Activated CD4-positive, alpha-beta T cell treated with anti-CD3 and anti-CD28 coated beads, Interleukin-2, Interleukin-6, amounts not matched to agents 100 ng/mL and 50 ng/mL, durations not matched to agents 16 hours and 8 hours (primary cell): ENCODE measurements at regions not wholly inside any gene's neighbourhood (a gene's known extent, or its start where the extent isn't known, plus 50 kb on each side); places are given as distances from the start of the nearest gene placed in this dataset.
"Not testable (repeated sequence)": the region's sequence is repeated elsewhere in the genome, so short reads cannot be mapped to it uniquely, and the experiment has no call there.

Experiments
- DNase-seq: peaks from one replicate; pipeline ENCODE4 v3.0.0-alpha.2; 2020

DNA sequence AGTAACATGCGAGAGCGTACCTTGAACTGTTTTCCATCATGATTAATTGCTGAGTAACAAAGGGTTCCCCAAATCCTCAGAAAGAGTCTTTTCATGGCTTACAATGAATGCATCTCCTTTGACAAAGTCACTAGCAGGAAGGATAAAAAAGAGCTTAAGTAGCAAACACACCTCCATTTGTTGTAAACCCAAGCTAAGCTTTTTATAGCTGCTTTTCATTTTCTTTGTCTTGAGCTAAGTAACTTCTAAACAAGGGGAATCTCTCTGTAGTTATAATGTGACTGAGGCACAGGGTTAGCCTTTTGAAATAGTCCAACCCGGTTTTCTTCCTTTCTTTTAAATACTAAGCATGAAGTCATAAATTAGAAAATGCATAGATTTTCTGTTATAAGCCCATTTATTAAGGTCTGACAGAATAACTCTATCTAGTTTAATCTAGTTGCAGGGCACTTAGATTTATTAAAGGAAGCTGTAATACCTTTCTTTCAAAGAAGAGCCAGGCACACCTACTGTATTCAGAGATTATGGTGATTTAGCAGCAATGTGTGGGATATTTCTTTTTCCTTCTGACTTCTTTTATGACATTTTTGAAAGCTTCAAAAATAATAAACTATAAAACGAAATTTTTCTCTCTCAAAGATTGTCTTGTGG, 226.9 kb upstream of the SMIM31 start:
- DNase-seq, result no peak

DNA sequence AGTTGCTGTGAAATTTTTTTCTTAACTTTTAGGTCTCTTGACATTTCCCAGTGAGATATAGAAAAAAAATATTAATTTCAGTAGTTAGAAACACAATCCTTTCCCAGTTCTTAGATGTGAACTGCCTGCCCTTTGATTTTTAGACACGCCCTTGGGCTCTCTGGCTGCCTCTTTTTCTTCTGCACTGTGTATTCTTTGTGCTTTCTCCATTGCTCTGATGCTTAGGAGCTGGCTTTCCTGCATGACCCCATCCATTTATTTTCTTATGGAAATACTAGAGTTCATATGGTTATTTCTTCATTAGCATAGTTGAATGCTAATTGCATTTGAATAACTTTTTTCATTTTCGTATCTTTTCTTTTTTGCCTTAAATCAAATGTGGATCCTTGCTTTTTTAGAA, 224.9 kb upstream of the SMIM31 start:
- no peak for DNase-seq

DNA sequence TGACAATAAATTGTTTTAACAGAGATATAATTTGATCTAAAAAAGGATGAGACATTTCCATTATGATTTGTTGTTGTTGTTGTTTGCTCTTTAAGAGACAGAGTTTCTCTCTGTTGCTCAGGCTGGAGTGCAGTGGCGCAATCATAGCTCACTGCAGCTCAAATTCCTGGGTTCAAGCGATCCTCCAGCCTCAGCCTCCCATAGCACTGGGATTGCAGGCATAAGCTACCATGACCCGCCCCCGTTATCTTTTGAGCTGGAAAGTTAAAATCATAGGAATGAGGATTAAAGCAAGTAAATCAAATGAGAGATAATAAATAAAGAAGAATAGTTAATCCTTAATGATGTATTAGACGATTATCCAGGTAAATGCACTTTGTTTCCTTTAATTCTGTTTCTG, 224.4 kb upstream of the SMIM31 start:
- DNase-seq, result no peak

DNA sequence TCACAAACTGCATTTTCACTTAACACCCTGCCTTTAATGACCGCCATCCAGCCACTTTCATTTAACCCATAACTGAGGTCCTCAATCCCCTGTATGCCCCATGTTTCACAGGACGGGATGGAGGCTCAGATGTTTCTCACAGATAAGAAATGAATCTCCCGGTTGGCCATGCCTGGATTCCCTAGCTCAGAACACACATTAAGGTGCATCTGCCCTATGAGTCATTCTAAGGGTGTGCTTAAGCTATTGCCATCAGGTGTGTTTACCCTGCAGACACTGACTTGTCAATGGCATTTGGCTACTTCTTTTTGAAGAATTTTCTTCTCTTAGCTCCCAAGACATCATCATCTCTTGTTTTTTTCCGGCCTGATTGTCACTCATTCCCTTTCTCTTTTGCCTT, 222.6 kb upstream of the SMIM31 start:
- no peak for DNase-seq

DNA sequence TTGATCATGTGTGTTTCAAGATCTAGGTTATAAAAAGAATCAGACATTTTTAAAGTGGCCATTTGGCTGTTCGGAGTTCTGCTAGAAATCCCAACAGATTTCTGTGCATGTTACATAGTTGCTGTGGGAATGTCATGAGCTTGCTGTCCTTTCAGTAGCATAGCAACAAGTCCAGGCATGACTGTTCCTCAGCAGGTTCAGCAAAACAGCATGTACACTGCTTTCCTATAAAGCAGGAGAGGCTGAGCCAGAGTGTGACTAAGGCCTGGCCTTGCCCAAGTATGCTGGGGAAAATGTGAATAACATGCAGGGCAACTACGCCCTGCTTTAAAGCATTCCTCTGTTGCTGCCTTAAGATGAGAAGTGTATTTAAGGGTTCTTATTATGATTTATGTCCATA, 217.1 kb upstream of the SMIM31 start:
- no peak for DNase-seq

DNA sequence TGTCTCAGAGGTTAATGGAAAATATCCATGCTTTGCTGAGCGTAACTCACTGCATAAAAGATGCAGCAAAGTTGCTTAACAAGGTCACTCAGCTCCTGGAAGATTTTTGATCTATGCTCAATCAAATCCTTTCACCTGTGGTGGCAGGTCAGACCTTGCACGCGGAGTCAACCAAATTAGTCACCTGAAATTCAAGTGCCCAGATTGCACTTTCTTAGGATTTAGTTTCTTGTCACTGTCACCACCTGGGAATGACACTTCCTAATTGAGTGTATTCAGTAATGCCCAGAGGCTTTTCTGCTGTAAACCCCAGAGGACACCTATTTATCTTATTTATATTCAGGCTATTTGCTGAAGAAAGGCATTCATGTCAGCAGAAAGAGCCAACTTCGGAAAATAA, 215.8 kb upstream of the SMIM31 start:
- DNase-seq, result no peak

DNA sequence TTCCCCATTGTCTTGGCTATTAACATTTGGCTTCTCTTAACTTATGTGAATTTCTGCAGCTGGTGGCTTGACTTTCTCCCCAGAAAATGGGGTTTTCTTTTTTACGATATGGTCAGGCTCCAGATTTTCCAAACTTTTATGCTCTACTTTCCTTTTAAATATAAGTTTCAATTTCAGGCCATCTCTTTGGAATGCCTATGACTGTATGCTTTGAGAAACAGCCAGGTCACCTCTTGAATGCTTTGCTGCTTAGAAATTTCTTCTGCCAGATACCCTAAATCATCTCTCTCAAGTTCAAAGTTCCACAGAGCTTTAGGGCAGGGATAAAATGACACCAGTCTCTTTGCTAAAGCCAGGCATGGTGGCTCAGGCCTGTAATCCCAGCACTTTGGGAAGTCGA, 212.9 kb upstream of the SMIM31 start:
- DNase-seq, result no peak

DNA sequence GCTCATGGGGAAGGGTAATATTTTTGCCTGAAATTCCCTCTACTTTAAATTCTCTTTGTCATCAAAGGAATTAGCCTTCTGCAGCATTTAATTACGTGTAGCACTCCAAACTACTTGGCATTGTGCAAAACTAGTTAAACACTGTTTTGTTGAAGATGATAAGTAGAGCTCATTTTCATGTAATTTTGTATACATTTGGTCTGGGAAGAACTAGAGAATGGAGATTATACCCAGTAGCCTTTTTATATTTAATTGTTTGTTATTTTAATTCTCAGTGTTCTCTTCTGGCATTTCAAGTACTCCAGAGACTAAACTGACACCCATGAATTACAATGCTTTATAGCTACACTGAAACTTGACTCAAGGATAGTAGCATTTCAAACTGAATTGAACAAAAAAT, 211.5 kb upstream of the SMIM31 start:
- DNase-seq, result no peak

DNA sequence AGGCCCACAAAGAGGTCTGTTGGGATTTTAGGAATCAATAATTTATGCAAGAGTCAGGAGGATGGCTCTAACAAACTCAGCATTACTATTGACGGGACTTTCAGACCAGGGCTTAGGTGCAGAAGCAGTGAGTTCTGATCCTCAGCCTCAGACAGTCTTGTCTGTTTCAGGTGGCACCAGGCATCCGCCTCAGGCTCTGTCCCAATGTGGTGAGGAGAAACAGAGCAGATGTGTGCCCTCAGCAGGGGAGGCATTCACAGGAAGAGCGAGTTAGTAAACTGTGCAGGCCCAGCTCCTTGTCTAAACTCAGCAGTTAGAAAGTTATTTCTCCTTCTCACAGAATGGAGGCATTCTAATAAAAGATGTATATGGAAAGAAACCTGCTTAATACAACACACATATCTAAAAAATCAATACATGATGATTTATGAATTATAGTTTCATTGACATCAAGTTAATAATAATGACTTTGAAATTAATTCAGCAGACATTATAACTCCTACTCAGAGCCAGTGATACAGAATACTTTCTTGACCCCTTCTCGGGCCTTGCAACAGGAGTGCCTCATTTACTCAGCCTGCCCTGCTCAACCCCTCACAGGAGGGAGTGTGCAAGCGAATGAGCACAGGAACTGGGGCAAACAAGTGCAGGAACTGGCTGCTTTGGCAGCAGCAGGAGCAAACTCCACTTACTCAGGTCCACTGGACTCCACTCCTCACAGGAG, 202.8 kb upstream of the SMIM31 start:
- no peak for DNase-seq

DNA sequence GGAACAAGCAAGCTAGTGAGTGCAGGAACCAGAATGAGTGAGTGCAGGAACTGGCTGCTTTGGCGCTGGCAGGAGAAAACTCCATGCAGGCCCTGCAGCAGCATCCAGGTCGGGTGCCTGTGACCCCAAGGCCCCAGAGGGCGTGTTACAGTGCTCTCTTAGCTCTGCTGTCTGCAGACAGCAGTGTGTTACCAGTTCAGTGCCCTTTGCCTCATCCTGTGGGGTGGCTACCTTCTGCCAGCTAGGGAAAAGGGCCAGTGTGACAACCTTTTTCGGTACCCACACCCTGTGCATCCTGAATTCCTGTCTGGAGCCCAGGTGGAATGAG, 202.3 kb upstream of the SMIM31 start:
- no peak for DNase-seq

DNA sequence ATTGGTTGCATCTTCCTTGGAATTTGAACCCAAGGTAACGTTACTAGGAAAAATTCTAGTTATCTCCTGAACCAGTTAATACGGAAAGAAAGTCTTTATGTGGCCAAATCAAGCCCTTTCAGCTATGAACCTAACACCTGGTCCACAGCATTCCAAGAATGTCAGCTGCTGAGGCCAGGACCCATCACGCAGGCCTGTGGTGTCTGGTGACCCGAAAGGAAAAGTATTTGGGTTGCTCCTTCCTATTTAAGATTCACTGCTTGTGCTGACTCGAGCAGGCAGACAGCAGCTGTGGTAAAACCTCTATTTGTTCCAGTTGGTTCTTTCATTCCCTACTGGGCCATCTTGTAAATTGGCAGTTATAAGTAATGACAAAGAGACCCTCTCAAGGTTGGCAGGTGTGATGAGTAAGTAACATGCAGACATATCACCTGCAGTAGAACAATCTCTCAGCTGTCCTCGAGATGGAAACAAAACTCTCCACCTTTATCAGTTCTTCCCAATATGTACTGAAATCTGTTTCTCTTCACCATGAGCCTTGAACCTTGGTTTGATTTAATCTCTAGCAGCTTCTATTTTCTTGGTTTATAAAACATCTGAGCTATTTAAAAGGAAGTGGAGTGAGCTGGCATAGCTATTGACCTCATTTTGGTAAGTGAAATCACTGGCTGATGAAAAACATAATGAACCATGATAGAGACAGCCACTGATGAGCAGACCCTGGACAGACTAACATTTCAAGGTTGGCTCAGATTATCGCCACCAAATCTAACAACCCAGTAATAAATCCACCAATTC, 182.1 kb upstream of the SMIM31 start:
- DNase-seq, result no peak

DNA sequence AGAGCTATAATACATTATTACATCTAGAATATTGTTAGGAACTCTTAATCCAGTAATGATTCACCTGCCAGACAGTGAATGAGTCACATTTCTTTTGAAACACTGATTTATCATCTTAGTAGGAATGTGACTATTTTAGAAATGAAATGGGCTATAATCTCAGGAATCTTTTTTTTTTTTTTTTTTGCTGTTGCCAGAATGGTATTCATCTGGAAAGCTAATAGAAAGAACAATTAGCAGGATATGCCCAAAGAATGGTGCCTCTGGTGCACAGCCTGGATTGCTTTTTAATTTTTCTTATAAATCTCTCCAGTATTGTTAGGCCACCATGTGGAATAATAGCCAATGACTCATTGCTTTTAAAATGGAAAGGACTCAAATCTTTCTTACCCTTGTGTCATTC, 181.1 kb upstream of the SMIM31 start:
- DNase-seq, result no peak

DNA sequence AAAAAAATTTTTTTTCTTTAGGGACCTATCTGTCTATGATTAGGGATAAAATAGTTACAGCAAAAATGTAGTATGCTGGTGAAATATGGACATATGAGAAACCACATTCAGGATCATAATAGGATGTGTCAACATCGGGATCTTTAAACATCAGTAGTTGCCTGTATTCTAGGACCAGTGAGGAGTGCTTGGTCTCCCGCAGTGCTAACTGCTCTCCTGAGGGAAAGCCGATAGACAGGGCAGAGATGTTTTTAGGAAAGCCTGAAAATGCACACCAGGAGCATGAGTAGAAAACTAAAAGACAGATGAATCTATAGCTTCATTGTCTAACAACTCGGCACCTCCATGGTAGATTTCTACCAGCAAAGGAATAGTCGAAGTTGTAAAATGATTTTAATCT, 178.1 kb upstream of the SMIM31 start:
- no peak for DNase-seq

DNA sequence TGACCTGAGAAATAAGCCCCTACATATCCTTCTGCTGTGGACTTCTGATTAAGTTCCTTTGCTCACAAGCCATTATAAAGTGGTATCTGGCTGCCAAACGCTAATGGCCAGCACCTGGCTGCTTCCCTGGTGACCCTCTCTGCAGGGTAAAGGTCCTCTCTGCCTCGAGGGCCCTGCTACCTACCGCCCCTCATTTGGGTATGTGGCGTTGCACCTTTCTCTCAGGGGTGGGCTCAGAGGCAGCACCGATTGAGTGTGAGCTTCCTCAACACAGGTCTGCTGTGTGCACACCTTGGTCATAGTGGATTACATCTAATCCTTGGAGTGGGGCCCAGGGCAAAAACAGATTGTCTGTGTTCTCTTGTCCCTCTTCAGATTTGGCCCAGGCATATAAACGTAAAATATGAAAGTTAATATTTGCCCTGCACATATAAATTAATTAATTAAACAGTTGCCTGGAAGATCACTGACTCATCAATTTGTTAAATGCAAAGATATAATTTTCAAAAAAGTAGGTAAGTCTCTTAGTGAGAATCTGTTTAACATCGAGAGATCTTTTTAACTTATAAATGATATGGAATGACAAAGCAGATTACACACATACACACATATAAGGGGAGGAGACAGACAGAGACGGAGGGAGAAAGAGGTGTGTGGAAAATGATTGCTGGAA, 174.5 kb upstream of the SMIM31 start:
- DNase-seq, result no peak

DNA sequence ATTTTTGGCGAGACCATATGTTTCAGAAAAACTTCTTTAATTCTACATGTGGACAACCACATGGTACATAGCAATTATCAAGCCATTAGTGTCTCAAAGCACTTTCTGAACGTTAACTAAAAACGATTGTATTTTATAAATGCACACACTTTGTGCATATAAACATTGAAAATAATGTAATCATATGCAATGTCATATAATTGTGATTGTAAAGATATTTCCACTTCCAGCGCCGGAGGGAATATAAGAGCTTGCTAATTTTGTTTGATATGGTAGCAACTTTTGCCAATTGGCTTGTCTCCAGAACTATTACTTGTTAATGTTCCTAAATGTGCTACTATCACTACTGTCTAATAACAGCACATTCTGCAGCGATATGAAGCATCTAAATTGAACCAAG, 162.3 kb upstream of the SMIM31 start:
- no peak for DNase-seq

DNA sequence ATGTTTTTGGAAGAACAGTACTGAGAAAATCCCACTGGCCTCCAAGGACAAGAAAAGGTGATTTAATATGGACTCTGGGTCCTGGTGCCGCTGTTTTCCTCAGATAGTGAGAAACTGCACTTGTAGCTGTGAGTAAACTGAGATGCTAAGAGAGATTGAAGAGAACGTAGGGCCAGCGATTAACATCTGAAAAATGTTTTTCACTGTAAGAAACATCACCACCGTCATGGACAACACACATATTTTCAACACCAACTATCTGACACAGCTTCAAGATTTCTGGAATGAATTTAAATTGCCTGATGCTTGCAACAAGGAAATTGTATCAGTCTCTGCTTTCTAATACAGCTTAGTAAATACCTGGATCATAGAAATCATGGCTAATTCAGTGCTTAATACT, 158.2 kb upstream of the SMIM31 start:
- no peak for DNase-seq

DNA sequence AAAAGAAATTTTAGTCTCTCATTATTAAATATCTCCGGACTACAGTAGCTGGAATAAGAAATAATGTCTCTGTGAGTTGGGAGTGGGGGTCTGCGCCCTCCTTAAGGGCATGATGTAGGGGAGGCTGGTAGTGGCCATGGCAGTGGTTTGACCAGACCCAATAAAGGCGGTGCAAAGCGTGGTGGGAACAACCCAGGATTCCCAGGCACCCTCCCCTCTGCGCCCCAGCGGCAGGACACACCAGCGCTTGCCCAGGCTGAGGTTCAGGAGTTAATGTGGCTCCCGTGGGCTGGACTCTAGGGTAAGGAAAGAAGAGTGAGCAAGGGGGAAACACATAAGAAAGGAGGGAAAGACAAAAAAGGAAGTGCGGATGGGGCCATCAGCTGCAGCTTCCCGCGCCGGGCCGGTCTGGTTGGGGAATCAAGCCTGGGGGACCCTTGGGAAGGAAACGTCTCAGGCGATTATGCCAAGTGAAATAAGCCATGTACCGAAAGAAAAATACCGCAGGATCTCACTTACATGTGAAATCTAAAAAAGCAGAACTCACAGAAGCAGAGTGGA, 157.5 kb upstream of the SMIM31 start:
- no peak for DNase-seq

DNA sequence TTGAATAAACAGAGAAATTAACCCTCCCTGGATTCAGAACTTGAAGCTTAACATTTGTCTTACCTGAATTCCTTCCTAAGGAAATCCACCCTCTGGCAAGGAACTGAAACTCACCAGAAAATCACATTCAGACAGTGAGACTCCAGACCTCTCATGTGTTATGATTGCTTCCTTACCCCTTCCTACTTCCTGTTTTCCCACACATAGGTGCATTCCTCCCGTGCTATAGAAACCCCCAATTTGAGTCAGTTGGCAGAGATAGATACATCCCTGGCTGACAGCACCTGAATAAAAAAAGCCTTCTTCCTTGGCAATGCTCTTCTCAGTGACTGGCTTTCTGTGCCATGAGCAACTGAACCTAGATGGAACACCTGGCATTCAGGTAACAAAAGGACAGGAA, 157.0 kb upstream of the SMIM31 start:
- DNase-seq, result no peak

DNA sequence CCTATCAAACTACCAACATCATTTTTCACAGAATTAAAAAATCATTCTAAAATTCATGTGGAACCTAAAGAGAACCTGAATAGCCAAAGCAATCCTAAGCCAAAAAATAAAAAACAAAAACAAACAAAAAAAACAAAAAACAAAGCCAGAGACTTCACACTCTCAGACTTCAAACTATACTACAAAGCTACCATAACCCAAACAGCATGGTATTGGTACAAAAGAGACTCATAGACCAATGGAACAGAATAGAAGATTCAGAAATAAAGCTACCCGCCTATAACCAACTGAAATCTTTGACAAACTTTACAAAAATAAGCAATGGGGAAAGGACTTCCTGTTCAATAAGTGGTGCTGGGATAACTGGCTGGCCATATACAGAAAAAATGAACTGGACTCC, 152.3 kb upstream of the SMIM31 start:
- no peak for DNase-seq

DNA sequence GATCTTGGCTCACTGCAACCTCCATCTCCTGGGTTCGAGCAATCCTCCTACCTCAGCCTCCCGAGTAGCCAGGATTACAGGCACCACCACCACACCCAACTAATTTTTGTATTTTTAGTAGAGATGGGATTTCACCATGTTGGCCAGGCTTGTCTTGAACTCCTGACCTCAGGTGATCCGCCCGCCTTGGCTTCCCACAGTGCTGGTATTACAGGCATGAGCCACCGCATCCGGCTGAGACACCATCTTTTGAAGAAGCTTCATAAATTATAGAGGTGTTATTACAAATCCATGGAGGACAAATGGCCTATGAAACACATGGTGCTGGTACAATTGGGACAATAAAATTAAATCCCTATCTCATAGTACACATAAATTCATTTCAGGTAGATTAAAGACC, 148.1 kb upstream of the SMIM31 start:
- DNase-seq, result not testable (repeated sequence)

DNA sequence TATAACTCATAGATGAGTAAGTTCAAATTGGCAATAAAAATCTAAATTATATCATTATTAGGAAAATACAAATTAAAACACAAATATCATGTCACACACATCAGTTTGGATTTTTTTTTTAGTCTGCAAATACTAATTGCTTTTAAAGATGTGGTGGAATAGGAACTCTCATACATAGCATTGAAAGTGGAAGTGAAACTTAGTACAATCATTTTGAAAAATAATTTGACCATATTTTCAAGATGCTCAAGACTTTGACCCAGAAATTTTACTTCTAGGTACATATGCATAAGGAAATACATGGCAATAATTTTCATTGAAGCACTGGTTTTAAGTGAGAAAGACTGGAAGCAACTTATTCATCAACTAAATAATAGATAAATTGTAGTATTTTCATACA, 147.5 kb upstream of the SMIM31 start:
- no peak for DNase-seq

DNA sequence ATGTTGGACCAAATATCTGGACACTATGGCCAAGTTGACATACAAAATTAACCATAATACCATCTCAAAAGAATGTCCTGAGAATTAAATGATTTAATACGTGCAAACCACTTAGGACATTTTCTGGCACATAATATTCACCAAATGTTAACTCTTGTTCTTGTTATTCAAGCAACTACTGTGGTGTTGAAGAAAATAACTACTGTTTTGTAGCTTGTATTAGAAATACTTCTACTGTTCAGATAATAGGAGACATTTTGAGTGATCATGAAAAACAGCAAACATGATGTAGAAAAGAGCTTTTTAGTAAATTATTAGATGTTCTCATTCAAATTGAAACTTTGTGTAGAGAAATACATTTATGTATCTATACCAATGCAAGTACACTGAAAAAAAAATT, 140.7 kb upstream of the SMIM31 start:
- DNase-seq, result no peak

DNA sequence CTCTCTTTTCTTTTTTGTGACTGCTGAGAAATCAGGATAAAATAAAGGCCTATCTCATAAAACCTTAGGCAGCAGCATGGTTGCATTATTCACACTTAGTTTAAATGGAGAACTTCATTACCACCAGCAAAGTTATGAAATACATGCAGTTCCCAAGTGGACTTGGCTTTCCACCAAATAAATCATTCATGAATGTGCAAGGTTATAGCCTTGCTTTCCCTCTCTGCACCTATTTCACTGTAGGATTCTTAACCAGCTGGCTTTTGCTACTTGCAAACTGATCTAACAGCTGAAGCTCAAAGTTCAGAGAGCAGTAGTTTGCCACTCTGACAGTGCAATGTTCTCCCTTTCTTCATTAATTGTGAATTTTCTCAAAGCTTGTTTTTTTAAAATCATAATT, 140.1 kb upstream of the SMIM31 start:
- no peak for DNase-seq

DNA sequence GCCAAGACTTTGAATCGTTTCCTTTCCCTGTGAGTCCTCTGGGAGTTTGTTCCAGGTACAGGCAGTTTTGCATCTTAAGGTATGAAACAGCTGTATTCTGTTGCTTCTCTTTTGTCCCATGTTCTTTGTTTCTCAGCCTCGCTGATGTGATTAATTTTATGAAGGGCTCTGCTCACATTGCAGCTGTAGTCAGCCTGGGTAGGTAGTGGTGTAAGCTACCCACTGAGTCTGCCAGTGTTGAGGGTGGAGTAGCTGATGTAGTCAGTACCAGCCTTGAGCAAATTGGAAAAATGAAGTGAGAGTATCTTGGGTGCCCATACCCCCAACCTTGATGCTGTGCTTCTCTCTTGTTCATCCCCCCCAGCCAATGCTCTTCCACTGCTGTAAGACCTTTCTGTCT, 139.6 kb upstream of the SMIM31 start:
- DNase-seq, result no peak
